Fibroblast of skin of left biceps (primary cell): ENCODE measurements at regions not wholly inside any gene's neighbourhood (a gene's known extent, or its start where the extent isn't known, plus 50 kb on each side); places are given as distances from the start of the nearest gene placed in this dataset.
"Not testable (repeated sequence)": the region's sequence is repeated elsewhere in the genome, so short reads cannot be mapped to it uniquely, and the experiment has no call there.

Source experiments
- DNase-seq, 2 experiments: peaks; one replicate each; pipeline ENCODE4 v3.0.0-alpha.2; 2013; ENCODE audit warnings: low read depth in 2 of 2

GRCh38 chr16:86257546-86257945 lies 252.8 kb upstream of the FOXF1 start:
- DNase-seq, result no peak

DNA sequence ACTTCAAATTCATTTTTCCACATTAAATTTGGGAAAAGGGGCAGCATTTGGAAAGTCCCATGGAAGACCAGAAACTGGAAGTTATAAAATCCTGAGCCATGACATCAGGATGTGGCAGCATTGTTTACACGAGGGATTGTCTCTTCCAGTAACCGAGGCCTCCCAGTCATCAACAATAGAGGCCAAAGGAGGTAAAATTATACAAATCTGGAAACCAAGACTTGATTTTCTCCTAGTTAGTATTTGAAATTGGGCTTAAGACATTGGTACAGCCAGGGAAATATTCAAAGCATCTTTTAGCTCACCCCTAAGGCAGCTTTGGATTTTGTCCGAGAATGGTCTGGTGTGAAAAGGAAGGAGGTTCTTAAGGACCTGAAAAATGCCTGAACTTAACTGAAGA lies 251.6 kb upstream of the FOXF1 start:
- no peak for DNase-seq

- no peak for DNase-seq
Observed at GRCh38 chr16:86259499-86259898, 250.8 kb upstream of the FOXF1 start.

DNA sequence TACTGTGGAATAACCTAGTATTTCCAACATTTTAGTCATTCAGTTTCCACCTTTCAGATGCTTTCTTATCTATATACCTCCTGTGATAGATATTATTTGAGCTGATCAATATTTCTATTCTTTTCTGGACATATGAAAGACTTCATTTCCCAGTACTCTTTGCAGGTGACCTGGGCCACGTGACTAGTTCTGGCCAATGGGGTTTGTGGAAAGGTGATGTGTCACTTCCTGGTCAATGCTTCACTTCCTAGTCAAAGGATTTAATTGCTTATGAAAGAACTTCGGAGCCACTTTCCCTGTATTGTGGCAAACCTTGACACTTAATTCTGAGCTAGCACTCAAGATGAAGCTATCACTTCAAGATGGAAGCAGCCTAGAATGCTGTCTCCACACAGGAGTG lies 248.9 kb upstream of the FOXF1 start:
- no peak for DNase-seq

- not testable (repeated sequence) for DNase-seq
Observed at GRCh38 chr16:86267657-86268056, 242.7 kb upstream of the FOXF1 start.

- DNase-seq, result no peak
Observed at GRCh38 chr16:86270696-86271095, 239.6 kb upstream of the FOXF1 start.

- no peak for DNase-seq
Observed at GRCh38 chr16:86272744-86273143, 237.6 kb upstream of the FOXF1 start.

GRCh38 chr16:86277221-86277620 lies 233.1 kb upstream of the FOXF1 start:
- no peak for DNase-seq

- DNase-seq, result not testable (repeated sequence)
Observed at GRCh38 chr16:86277859-86278258, 232.5 kb upstream of the FOXF1 start.

DNA sequence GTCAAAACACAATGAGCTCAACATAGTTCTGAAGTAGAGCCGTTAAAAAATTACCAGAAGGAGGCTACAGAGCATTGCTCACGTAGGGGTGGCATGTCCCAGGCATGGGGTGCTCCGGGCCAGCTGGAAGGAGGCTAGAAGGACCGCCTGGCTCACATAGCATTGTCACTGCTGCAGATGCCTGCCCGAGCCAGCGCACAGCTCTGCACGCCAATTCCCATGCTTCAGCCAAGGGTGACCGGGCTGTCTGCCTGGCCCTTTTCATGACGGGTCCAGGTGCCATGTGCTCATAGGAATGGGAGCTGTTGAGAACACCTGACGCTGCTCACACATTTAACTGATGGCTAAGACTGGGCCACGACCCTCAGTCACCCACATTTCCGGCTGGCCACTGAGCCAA lies 228.9 kb upstream of the FOXF1 start:
- no peak for DNase-seq

DNA sequence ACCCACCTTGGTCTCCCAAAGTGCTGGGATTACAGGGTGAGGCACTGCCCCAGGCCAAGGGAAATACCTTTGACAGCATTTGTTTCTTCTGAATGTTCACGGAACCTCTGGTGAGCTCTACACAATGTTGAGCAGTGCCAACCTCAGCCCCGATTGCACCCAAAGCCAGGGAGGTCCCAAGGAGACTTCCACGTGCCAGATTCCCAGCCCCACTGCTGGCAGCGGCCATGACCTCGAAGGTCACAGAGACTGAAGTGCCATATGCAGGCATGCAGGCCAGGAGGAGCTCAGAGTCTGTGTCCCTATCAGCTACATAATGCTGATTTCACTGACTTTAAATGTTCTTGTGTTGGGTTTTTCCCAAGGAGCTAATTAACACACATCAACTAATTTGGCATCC lies 226.4 kb upstream of the FOXF1 start:
- DNase-seq, result no peak

DNA sequence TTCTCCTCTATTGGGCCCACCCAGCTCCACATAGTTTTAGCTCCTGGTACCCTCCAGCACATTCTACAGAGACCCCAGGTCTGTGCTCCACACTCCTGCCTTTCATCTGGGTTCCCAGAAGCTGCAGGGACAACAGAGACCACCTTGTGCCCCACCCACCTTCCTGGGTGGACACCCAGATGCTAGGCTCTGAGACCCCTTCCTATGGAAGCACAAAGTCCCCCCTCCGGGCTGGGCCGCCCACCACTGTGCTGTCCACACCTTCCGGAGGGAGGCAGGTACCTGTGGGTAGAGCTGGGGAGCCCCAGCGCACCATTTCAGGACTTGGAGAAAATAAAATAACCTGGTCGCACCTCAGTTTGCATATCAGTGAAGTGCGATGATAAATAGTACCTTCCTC lies 224.9 kb upstream of the FOXF1 start:
- DNase-seq, result no peak

- DNase-seq, result no peak
Observed at GRCh38 chr16:86285938-86286921, 224.1 kb upstream of the FOXF1 start.

DNA sequence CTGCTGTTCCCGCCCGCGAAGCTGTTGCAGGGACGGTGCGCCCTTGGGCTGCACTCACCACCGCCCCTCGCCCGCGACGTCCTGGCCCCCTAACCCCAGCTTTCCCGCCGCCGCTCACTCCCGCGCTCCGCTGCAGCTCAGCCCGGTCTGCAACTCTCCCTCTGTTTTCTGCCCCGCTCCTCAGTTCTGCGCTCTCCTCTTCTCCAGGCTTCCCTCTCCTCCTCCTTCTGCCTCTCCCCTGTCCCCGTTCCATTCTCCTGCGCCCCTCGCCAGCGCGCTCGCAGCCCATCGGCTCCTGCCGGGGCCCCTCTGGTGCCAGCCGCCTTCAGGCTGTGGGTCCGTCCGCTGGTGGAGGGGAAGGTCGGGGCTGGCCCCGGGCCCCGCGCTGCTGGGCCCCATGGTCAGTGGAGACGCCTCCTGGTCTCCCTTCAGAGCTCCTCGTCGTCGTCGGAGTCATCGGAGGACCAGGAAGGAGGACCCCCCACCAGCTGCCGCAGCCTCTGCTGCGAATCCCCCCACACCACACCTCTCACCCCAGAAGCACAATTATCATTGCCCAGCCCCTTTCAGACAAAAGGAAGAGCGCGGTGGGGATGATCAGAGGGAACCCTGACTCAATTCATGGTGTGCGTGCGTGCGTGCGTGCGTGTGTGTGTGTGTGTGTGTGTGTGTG lies 223.2 kb upstream of the FOXF1 start:
- no peak for DNase-seq

DNA sequence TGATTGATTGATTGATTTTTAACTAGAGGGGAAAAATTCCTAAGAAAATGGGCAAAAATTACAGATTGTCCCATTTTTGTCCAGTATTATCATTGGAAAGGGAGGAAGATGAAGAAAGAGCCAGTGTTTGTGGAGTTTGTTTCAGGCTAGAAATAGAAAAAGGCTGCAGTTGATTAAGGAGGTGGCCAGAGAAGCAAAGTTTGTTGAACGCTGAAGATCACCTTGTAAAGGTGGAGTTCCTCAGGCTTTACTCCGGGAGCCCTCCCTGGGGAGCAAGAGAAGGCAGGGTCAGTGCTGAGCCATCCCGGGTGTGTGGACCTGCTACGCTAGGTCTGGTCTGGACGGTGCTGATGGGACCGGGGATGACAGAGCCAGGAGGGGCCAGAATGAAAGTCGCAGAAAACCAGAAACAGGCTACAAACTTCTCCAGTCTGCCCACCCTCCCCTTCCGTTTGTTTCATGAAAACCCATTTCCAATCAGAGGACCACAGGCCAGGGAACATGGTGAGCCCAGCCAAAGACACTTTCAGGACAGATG lies 222.6 kb upstream of the FOXF1 start:
- DNase-seq, result no peak

DNA sequence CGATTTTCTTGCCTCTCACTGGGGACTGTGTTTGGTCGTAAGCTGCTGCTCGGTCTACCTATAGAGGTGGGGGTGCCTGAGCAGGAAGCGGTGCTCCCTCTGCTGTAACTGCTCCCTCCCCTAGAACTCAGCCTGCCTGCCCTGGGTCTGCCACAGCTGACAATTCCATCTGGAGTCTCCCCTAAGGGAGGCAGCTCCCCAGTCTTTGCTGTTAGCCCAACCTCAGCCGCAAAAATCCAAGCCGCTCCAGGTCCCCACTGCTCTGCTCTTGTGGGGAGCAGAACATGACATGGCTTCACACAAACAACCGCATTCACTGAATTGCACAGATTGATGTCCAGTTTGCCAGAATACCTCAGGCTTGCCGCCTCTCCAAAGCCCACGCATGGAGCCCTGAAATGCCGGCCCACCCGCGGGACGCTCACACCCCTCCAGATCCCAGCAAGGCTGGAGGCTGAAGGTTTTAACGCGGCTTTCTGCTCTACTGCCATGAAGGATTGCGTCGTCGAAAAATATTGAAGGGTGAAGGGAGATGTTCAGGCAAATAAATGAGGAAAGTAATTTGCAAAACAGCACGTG lies 221.5 kb upstream of the FOXF1 start:
- DNase-seq, result no peak

GRCh38 chr16:86289304-86289703 lies 221.0 kb upstream of the FOXF1 start:
- no peak for DNase-seq

GRCh38 chr16:86289907-86290306 lies 220.4 kb upstream of the FOXF1 start:
- no peak for DNase-seq

DNA sequence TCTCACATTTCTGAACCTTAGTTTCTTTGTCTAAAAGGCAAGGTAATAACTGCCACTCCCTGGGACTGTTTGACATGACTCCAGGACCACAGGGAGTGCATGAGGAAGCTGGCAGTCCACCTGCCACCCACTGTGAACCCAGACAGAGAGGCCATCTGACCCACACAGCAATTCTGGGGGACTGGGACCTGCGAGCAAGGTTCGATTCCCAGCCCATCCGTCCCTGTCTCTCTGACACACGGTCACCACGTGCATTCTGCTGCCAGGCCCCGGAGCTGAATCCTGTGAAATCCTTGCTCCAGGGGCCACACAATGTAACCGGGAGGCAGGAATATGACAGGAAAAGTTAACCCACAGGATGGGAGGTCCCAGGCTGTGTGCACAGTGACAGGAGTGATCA lies 218.8 kb upstream of the FOXF1 start:
- DNase-seq, result no peak

DNA sequence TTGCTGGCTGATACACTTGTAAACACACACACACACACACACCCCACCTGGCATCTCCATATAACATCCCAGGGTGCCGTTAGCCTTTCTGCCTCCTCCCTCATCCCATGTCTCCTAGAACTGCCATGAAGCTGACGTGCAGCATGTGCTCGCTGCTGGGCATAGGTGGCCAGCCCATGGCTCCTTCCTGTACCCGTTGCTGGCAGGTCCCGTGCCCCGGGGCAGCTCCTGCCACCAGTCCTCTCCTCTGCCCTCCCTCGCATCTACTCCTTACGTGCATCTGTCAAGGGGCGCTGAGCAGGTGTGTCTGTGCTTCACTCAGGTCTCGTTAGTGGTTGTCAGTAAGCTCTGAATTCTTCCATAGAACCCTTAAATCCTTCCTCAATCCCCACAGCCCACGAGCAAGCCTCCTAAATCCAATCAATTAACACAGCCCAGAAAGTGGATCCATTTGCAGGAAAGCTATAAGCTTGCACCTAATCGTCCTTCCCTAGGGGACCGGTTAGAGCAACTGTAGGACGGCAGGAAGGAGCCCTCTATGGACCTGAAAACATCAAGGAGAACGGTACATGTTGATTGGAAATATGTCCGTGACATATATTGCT lies 218.1 kb upstream of the FOXF1 start:
- no peak for DNase-seq

DNA sequence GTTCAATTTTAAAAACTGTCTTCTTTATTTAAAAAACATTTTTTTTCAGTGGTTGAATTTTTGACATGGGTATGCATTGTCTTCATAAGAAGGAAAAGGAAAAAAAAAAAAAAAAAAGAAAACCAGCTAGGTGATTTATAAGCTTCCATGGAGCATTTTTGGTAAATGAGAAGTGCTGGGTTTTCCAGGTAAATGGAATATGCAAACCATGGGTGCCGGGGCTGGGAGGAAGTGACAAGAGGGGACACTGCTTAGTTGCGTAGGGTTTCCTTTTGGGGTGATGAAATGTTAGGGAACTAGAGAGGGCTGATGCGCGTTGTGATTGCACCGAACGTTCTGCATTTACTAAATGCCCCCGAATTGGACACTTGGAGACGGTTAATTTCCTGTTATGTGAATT lies 217.4 kb upstream of the FOXF1 start:
- DNase-seq, result no peak

DNA sequence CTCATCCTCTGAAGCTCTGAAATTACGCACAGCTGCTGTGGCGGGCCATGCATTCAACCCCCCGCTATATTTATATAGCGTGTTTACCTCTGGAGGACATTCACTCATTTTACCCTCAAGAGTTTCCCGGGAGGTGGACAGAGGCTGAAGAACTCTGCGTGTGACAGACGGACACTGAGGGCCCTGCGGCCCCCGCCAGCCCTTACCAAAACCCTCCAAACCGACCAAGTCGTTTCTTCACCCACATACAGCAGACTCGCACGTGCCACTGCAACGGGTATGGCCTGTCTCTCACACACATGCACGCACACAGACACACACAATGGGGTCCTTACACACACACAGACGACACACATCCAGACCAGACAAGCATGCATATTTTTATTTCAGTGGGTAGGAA lies 216.4 kb upstream of the FOXF1 start:
- DNase-seq, result no peak
